ENCODE measurements at regions not wholly inside any gene's neighbourhood (a gene's known extent, or its start where the extent isn't known, plus 50 kb on each side); places are given as distances from the start of the nearest gene placed in this dataset.
A peak's percentile ranks its signal among the peaks of the same experiment; 100 is the strongest.

- DNase-seq = no peak
Measured at GRCh38 chr2:3962719-3963118, 259.3 kb downstream of the DCDC2C start.

GRCh38 chr2:3965211-3965610 is 261.8 kb downstream of the DCDC2C start:
- DNase-seq = no peak

- no peak for DNase-seq
Measured at GRCh38 chr2:3965953-3966352, 262.6 kb downstream of the DCDC2C start.

GRCh38 chr2:3966470-3966869 is 263.1 kb downstream of the DCDC2C start:
- DNase-seq = no peak

DNA sequence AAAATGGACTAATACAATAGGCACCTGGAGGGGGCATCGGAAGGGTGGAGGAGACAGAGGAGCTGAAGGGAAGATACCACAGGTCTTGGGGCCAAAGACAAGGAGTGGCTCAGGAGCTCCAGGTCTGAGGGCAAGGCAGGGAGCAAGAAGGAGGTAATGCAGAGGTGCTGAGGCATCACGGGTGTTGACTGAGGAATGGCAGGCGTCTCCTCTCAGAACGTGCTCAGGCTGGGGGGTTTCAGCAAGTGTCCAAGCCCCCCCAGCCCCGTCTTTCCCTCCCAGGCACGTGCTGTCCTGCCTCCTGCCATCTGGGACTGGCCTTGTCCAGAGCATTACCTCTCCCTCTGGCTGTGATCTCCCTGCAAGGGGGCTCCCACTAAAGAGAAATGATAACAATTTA is 265.4 kb downstream of the DCDC2C start:
- DNase-seq = no peak

DNA sequence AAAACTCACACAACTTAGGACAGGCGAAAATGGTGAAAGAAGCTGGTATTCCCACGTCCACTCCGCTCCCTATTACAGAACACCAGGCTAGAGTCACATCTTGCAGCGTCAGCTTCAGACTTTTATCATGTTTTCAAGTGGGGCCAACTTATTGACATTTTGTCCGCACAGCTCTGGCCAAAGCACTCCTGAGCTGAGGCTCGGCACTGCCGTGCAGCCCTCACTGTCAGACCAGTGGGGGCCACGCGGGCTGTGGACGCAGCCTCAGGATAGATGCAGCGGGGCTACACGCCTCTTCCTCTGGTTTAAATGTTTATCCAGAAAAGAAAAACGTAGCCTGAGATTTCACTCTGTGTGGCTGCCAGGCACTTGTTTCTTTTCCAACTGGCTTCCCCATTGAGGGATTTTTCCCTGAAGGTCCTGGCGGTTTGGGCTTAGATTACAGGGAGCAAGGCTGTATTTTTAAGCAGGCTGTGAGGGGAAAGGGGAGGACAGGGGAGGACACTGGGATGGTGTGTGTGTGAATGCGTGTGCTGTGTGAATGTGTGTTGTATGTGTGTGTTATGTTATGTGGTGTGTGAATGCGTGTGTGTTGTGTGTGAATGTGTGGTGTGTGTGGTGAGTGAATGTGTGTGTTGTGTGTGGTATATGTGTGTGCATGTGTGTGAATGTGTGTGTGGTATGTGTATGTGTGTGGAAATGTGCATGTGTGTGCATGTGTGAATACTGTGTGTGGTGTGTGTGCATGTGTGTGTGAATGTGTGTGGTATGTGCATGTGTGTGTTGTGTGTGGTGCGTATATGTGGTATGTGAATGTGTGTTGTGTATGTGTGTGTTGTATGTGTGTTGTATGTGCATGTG is 267.6 kb downstream of the DCDC2C start:
- DNase-seq = peak; percentile 11

GRCh38 chr2:3971652-3972192 is 268.3 kb downstream of the DCDC2C start:
- no peak for DNase-seq

DNA sequence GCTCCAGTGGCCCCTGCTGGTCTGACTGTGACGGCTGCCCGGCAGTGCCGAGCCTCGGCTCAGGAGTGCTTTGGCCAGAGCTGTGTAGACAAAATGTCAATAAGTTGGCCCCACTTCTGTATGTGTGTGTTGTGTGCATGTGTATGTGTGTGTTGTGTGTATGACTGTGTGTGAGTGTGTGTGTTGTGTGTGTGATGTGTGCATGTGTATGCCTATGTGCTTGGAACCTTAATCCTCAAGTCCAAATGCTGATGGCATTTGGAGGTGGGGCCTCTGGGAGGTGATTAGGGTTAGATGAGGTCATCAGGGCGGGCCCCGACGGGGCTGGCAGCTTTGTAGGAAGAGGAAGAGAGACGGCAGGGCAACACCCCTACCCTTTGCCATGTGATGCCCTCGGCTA is 269.0 kb downstream of the DCDC2C start:
- DNase-seq = no peak

DNA sequence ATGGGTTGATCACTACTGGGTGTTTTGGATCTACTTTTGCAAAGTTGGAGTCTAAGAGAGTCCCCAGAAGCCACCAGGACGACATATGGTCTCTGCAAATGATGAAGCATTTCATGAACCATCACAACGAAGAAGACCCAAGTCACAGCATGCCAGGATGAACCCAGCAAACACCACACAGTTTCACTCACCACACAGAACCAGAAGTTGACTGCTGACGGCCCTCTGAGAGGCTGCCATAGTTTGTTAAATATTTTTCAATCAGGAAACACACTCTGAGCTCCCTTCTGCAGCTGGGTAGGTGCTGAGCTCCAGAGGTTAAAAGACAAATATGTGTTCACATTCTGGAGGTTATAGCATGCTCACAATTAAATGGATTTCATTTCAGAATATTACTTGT is 271.4 kb downstream of the DCDC2C start:
- no peak for DNase-seq

DNA sequence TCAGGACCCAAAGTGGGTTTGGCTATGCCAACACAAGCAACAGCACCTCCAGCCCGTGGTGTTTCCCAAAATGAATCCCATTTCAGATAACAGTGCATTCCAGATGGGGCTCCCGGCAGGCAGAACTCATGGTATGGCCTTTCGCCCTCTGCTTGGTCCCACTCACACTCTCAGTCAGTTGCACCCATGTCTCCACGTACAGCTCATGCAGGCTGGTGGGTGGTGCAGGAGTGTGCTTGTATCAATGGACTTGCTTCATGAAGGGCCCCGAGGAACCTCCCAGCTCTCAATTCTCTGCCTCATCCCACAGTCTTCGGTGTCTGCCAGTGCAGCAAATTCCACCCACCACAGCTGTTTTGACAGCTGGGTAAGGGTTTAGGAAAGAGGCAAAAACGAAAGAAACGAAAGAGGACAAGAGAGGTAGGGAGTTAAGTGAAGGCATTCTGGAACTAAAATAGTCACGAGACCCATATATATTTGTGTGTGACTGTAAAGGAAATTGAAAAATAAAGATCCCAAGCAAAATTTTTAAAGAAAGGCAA is 278.1 kb downstream of the DCDC2C start:
- DNase-seq = no peak

DNA sequence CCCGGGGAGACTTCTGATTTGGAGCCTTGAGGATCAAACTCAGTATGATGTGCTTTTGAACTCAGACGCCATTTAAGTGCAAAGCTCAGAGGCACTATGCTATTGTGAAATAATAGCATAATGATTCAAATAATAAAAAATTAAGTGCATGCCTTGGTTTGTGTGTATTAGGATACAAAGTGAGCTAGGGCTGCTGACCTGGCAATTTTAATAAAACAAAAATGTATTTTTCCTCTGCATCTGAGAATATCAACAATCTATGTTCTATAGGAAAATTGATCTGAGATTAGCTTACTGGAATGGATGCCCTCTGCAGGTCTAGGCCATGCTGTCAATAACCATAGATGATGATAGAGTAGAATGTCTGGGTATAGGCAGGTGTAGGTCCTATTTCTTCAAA is 278.8 kb downstream of the DCDC2C start:
- DNase-seq = no peak

GRCh38 chr2:3986063-3986462 is 282.7 kb downstream of the DCDC2C start:
- DNase-seq = no peak

DNA sequence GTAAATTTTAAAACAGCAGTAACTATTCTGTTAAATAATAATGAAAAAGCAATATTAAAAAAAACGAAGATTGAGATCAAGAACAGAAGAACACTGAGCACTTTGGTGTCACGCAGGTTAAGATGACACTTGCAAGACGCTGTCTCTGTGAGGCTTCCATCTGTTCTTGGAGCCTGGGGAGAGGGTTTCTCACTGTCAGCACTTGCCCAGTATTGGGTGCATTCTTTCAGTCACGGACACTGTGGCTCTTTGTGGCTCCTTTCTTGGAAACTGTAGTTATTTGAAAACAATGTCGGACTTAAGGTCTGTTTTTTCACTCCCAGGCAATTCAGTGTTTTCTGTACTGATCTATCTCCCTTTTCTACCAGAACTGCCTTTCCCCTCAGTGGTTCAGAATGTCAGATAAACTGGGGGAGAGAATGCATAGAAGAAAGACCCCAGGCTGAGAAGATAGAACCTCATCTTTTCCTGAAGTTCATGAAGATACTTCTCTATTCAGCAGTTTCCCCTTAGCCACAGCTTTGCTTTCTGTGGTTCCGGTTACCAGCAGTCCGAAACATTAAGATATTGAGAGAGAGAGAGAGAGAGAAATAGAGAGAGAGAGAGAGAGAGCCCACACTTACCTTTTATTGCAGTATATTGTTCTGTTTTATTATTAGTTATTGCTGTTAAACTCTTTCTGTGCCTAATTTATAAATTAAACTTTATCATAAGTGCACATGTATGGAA is 283.3 kb downstream of the DCDC2C start:
- DNase-seq = no peak

GRCh38 chr2:4002841-4003403 is 299.5 kb downstream of the DCDC2C start:
- DNase-seq = no peak

DNA sequence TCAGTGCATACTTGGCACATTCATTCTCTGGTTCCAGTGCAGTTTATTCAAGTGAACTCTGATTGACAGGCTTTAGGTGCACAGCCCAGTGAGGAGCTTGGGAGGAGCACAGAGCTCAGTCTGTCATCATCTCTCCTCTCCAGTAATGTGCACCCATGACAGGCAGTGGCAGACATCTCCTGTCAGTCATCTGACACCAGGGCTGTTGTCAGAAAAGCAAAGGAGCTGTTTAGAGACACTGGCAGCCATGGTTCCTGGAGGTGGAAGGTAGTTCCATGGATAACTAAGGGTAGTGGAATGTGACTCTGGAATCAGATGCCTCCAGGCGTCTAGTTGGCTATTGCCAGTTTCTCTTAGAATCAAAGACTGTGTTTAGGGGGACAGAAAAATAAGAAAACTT is 308.8 kb downstream of the DCDC2C start:
- DNase-seq = no peak

DNA sequence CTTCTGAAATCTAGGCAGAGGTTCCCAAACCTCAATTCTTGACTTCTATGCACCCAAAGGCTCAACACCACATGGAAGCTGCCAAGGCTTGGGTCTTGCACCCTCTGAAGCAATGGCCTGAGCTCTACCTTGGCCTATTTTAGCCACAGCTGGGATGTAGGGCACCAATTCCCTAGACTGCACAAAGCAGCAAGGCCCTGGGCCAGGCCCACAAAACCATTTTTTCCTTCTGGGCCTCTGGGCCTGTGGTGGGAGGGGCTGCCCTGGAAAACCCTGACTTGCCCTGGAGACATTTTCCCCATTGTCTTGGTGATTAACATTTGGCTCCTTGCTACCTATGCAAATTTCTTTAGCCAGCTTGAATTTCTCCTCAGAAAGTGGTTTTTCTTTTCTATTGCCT is 315.2 kb downstream of the DCDC2C start:
- no peak for DNase-seq

- peak; percentile 76 for DNase-seq
Measured at GRCh38 chr2:4020153-4020552, 316.8 kb downstream of the DCDC2C start.

DNA sequence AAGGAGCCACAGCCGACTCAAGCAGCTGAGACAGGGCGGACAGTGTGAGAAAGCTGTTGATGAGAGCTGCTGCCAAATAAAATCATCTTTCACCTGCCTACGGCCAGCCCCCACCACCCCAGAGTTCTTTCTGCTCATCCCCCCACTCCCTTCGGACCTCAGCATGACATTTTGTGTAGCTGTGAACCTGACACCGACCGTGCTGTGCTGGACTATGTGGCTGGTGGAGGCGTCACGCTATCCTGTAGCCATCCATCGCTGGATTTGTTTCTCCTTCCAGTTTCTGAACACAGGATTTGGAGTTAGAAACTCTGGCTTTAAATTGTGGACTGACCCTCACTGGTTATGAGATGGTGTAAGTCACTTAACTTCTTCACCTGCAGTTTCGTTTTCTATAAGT is 317.3 kb downstream of the DCDC2C start:
- DNase-seq = peak; percentile 51

DNA sequence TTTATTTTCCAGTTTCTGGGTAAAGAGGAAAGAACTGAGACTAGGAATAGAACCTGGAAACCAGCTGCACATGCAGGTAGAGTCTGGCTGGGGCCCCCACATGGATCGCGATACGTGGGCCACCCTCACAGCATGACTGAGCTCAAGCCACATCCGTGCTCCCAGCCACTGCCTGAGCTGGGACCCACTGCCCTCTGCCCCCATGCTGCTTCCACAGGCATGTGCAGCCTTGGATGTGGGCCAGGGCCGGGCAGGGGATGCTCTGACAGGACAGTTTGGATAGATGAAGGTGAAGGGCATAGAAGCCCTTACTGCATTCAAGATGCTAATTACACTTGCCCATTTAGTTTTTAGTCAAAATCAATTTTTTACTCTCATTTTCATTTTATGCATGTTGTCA is 321.2 kb downstream of the DCDC2C start:
- DNase-seq = no peak

GRCh38 chr2:4029081-4029480 is 325.7 kb downstream of the DCDC2C start:
- DNase-seq = no peak

DNA sequence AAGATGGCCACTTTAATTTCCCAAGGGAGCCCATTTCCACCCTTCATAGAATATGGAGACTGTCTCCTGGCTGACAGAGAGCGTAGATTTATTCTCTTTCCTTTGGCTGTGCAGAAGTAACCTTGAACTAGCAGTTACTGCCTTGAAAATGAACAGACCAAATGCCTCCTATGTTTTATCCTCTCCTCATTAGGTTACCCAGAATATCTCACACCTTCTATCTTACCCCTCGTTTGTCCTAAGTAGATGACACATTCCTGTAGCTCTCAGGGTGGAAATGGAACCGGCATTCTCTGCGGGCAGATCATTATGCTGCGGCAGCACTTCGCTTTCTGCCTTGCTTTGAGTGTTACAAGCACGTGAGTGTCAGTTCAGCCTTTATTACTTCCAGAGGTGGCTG is 336.5 kb downstream of the DCDC2C start:
- DNase-seq = no peak

GRCh38 chr2:4047961-4048891 is 344.9 kb downstream of the DCDC2C start:
- DNase-seq = no peak

All from NCI-H1092 treated with DMSO at 0.1 percent for 48 hours (cell line).